NCI-H2029 treated with DMSO at 0.1 percent for 48 hours (cell line): ENCODE measurements at regions not wholly inside any gene's neighbourhood (a gene's known extent, or its start where the extent isn't known, plus 50 kb on each side); places are given as distances from the start of the nearest gene placed in this dataset.
"Not testable (repeated sequence)": the region's sequence is repeated elsewhere in the genome, so short reads cannot be mapped to it uniquely, and the experiment has no call there.

ENCODE experiments used
- DNase-seq: peaks from one replicate; lab custom pipeline; 2025; lab: John Stamatoyannopoulos, UW

- DNase-seq = no peak
Measured at GRCh38 chr3:655824-656223, 437.0 kb upstream of the CNTN6 start.

- no peak for DNase-seq
Measured at GRCh38 chr3:661356-661755, 431.5 kb upstream of the CNTN6 start.

GRCh38 chr3:674116-674515, 418.7 kb upstream of the CNTN6 start:
- no peak for DNase-seq

DNA sequence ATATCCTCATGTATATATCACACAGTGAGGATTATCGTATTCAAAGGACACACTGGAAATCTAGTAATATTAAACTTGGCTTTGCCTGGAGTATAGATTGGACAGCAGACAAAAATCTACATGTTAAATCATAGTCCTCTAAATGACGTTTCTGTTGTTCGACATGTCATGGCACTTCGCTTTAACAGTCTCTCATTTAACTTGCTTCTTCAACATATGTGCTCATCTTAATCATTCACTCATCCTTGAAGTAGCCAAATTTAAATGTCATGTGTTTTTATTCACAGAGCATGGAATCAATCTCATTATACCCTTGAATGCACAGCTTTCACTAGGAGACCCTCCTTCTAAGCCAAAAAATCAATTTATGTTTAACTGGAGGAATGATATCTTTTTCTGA, 417.0 kb upstream of the CNTN6 start:
- no peak for DNase-seq

DNA sequence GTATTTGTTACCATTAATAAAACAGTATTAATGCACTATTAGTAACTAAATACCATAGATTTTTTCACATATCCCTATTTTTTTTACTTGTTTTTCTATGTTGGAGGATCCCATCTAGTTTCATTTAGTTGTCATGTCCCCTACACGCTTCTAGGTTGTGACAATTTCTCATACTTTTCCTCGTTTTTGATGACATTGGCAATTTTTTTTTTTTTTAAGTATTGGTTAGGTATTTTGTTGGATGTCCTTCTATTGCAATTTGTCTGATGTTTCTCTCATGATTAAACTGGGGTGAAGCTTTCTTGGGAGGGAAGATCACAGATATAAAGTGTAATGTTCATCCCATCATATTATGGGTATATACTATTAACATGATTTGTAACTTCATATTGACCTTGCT, 409.1 kb upstream of the CNTN6 start:
- no peak for DNase-seq

GRCh38 chr3:690770-691169, 402.1 kb upstream of the CNTN6 start:
- no peak for DNase-seq

- DNase-seq = no peak
Measured at GRCh38 chr3:700514-700913, 392.3 kb upstream of the CNTN6 start.

DNA sequence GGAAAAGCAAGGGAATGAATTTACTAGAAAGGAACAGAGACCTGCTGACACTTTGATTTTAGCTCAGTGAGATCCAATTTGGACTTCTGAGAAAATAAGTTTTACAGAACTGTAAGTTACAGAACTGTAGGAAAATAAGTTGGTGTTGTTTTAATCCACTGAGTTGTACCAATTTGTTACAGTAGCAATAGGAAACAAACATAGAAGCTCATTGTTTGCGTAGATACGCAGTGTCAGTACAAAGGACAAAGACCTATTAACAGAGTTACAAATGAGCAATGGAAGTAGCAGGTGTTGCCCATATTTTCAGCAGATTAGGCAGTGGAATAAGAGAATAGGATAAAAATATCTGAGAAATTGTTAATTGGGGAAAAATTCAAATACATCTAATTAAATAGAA, 385.8 kb upstream of the CNTN6 start:
- no peak for DNase-seq

GRCh38 chr3:713006-713621, 379.7 kb upstream of the CNTN6 start:
- DNase-seq = no peak

- no peak for DNase-seq
Measured at GRCh38 chr3:713947-714620, 378.7 kb upstream of the CNTN6 start.

DNA sequence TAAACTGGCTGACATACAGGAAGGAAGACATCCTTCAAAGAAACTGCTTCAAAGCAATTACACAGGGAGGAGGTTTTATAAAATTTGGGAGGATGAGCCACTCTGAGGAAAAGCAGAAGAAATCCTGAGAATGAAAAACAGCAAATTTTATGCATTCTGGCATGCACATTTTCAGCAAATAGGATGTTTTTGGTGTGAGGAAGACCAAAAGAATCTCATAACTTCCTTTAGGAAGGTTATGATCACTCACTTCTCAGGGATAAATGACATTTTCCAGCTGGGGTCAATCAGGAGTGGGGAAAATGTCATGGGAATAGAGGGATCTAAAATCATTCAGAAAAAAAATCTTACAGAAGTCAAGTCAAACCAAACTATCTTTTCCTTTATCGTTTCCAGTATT, 371.7 kb upstream of the CNTN6 start:
- no peak for DNase-seq

GRCh38 chr3:732326-732928, 360.4 kb upstream of the CNTN6 start:
- DNase-seq = no peak

DNA sequence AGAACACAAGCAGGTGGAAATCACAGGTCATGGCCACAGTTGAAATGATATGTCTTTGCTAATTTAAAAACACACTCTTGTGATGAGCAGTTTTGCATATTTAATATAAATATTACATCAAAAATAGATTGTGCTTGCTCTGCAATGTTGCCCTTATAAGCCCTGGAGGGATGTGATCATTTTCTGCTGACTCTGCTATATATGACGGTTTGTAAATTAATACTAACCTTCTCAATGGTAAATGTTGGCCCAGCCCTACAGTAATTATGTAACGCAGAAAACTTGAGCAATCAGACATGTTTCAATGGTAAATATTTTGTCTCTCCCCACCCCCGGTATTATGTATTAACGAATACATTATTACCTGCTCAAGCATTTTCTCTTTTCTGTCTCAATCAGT, 359.5 kb upstream of the CNTN6 start:
- no peak for DNase-seq

DNA sequence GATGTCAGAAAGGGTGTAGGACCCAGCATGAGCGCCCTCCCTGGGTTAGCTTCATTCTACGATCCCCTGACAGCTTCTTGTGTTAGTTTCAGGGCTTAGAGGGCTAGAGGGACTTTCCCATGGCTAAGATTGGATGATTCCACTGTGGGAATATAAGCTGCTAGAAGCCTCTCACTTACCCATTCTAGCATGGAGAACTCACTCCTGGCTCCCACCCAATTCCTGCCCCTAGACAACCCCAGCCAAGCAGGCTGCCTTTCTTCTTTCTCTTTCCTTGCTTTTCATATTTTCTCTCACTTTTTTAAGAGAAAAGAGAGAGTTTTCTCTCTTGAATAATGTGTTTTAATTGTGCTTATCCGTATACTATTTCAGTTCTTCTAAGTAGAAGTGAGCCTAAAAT, 335.1 kb upstream of the CNTN6 start:
- DNase-seq = no peak

DNA sequence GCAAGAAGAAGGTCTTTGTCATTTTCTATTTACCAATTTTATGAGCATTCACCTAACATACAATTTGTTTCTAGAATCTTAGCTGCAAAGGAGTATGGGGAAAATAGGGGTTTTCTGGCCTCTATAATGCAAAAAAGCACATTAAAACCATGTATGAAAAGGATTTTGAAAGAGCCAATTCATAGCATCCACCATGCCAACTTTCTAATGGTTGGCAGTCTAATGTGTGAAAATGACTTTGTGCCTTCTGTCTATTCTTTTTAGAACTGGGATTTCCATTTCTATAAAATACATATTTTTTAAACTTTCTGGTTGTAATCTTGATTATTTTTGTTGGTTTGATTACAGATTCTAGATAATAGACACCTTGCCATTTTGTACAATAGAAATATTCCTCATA, 333.7 kb upstream of the CNTN6 start:
- DNase-seq = no peak

DNA sequence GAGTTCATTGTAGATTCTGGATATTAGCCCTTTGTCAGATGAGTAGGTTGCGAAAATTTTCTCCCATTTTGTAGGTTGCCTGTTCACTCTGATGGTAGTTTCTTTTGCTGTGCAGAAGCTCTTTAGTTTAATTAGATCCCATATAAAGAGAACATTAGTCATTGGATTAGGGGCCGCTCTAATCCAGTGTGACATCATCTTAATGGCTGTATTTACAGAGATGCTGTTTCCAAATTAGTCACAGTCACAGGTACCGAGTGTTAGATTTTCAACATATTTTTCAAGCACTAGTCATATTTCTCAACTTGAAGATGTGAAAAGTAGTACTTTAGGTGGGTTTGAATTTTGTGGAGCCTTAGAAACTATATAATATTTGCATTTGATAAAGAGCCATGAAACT, 319.4 kb upstream of the CNTN6 start:
- DNase-seq = not testable (repeated sequence)

GRCh38 chr3:775178-775880, 317.5 kb upstream of the CNTN6 start:
- DNase-seq = no peak

DNA sequence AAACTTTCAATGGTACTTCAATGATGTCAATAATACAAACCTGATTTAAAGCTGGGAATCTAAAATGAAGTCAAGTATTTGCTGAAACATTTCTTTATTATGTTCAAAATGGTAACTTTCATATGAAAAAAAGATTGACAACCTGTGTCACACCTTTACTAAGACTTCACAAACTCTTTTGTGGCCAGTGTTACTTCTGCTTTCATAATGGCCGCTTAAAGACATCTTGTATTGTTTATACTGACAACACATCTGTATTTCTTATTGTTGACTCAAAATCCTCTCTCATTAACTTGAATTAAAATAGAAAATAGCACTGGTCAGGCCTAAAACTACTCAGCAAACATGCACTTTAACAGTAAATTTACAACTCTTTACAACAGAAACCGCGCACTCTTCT, 312.3 kb upstream of the CNTN6 start:
- no peak for DNase-seq

DNA sequence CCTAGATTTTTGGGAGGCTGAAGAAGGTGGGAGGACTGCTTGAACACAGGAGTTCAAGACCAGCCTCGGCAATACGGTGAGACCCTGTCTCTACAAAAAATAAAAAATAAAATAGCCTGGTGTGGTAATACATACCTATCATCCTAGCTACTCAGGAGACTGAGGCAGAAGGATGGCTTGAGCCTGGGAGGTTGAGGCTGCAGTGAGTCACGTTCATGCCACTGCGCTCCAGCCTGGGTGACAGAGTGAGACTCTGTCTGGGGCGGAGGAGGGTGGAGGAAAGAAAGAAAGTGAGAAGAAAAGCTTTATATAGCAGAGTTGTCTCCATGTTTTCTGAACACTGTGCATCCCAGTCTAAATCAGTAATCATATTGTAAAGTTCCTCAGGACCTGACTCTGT, 301.4 kb upstream of the CNTN6 start:
- no peak for DNase-seq

GRCh38 chr3:792630-793029, 300.2 kb upstream of the CNTN6 start:
- no peak for DNase-seq

DNA sequence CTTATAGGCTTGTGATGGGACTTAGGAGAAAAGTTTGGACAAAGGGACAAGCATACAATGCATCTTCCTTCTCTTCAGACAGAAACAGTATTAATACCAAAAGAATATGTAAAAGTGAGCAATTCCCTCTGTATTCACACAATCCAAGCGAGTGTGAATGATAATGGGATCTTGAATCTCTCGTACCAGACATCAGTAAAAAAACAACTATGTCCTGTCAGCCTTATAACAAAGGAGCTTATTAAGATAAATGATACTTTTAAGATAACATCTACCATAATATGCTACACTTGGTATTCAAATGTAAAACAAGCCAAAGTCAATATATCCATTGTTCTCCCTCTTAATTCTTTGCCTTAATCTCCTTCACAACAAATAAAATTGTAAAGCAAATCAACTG, 288.6 kb upstream of the CNTN6 start:
- no peak for DNase-seq

DNA sequence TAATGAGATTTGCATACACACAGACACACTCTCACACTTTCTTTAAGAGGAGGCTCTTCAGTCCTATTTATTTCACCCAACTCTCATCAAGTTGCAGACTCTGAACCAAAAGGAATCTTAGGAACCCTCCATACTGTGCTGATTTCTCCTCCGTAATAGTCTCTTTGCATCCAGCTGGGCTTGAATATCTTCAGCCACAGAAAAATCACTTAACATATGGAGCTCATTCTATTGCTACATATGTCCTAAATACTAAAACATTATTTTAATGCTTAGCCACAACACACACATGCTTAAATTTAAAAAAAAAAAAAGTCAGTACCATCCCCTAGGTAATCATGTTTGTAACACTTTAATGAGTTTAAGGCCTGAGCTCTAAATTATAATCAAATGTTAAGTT, 287.5 kb upstream of the CNTN6 start:
- no peak for DNase-seq

DNA sequence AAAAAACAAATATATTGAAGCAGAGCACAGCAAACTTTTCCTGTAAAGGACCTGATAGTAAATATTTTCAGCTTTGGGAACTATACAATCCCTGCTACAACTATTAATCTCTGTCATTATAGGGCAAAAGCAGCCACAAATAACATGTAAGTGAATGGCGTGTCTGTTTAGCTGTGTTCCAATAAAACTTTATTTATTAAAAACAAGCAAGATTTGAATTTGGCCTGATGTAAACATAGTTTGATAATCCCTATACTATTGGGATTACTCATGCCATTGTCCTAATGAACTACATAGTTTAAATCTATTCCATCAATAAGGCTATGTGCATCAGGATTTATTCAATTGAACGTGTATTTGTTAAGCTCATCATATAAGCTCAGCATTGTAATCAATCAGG, 286.8 kb upstream of the CNTN6 start:
- DNase-seq = no peak
